ENCODE measurements at regions not wholly inside any gene's neighbourhood (a gene's known extent, or its start where the extent isn't known, plus 50 kb on each side); places are given as distances from the start of the nearest gene placed in this dataset.

- no peaks in the 10 kb centered on the region for H3K79me2 ChIP-seq (ENCODE audit: control insufficient read depth, low read length)
- no peak overlapping the region for H3K4me2 ChIP-seq (ENCODE audit: low read length)
- peaks cover 13% of the 10 kb centered on the region; the same call in 1 of the 2 replicates for H3K9me3 ChIP-seq (ENCODE audit: control insufficient read depth, insufficient read depth, low read length)
- H3K27ac ChIP-seq (ENCODE audit: low read depth, low read length): no peak overlapping the region
- no peaks in the 10 kb centered on the region for H4K20me1 ChIP-seq (ENCODE audit: control insufficient read depth, insufficient read depth, low read depth, low read length)
- peaks cover 6% of the 10 kb centered on the region; the same call in 1 of the 2 replicates for H3F3A ChIP-seq (ENCODE audit: control insufficient read depth, insufficient read depth)
- H3K27me3 ChIP-seq (ENCODE audit: control insufficient read depth, low read length): no peaks in the 10 kb centered on the region
- no peaks in the 10 kb centered on the region for H3K36me3 ChIP-seq (ENCODE audit: control insufficient read depth, low read length)
- no peaks in the 10 kb centered on the region for H3K9me2 ChIP-seq (replicated peaks; ENCODE audit: control insufficient read depth, low read length)
- TF ChIP-seq CTCF (IDR thresholded peaks at IDR 0.05; ENCODE audit: low read depth, low read length, poor library complexity, severe bottlenecking) (no peak), EZH2phosphoT487 (IDR thresholded peaks at IDR 0.05; ENCODE audit: borderline replicate concordance, low read length) (no peak)
- H3K4me3 ChIP-seq (ENCODE audit: low read length): no peak overlapping the region
- H3K4me1 ChIP-seq (ENCODE audit: control insufficient read depth, low read length): no peaks in the 10 kb centered on the region
Observed at GRCh38 chr13:30841154-30841553, 64.9 kb upstream of the MEDAG start.

GRCh38 chr13:30843548-30843947, 62.5 kb upstream of the MEDAG start:
- TF ChIP-seq EZH2phosphoT487 (IDR thresholded peaks at IDR 0.05; ENCODE audit: borderline replicate concordance, low read length) (no peak), CTCF (IDR thresholded peaks at IDR 0.05; ENCODE audit: low read depth, low read length, poor library complexity, severe bottlenecking) (no peak)
- no peaks in the 10 kb centered on the region for H4K20me1 ChIP-seq (ENCODE audit: control insufficient read depth, insufficient read depth, low read depth, low read length)
- H3K4me3 ChIP-seq (ENCODE audit: low read length): no peak overlapping the region
- no peak overlapping the region for H3K4me2 ChIP-seq (ENCODE audit: low read length)
- peaks cover 13% of the 10 kb centered on the region; the same call in 1 of the 2 replicates for H3K9me3 ChIP-seq (ENCODE audit: control insufficient read depth, insufficient read depth, low read length)
- no peaks in the 10 kb centered on the region for H3K4me1 ChIP-seq (ENCODE audit: control insufficient read depth, low read length)
- H3K9me2 ChIP-seq (replicated peaks; ENCODE audit: control insufficient read depth, low read length): no peaks in the 10 kb centered on the region
- H3K27me3 ChIP-seq (ENCODE audit: control insufficient read depth, low read length): no peaks in the 10 kb centered on the region
- no peaks in the 10 kb centered on the region for H3K79me2 ChIP-seq (ENCODE audit: control insufficient read depth, low read length)
- no peaks in the 10 kb centered on the region for H3K36me3 ChIP-seq (ENCODE audit: control insufficient read depth, low read length)
- no peak overlapping the region for H3K27ac ChIP-seq (ENCODE audit: low read depth, low read length)
- H3F3A ChIP-seq (ENCODE audit: control insufficient read depth, insufficient read depth): peaks cover 6% of the 10 kb centered on the region; the same call in 1 of the 2 replicates

GRCh38 chr13:30844548-30845296, 61.3 kb upstream of the MEDAG start:
- Histone ChIP-seq H3K4me2 (ENCODE audit: low read length) (no peak overlapping the region), H3F3A (ENCODE audit: control insufficient read depth, insufficient read depth) (peaks cover 6% of the 10 kb centered on the region; the same call in 1 of the 2 replicates), H3K4me1 (ENCODE audit: control insufficient read depth, low read length) (no peaks in the 10 kb centered on the region), H3K4me3 (ENCODE audit: low read length) (no peak overlapping the region), H3K9me2 (replicated peaks; ENCODE audit: control insufficient read depth, low read length) (no peaks in the 10 kb centered on the region), H3K79me2 (ENCODE audit: control insufficient read depth, low read length) (no peaks in the 10 kb centered on the region), H3K27me3 (ENCODE audit: control insufficient read depth, low read length) (no peaks in the 10 kb centered on the region), H4K20me1 (ENCODE audit: control insufficient read depth, insufficient read depth, low read depth, low read length) (no peaks in the 10 kb centered on the region), H3K36me3 (ENCODE audit: control insufficient read depth, low read length) (no peaks in the 10 kb centered on the region), H3K27ac (ENCODE audit: low read depth, low read length) (no peak overlapping the region), H3K9me3 (ENCODE audit: control insufficient read depth, insufficient read depth, low read length) (peaks cover 13% of the 10 kb centered on the region; the same call in 1 of the 2 replicates)
- TF ChIP-seq EZH2phosphoT487 (IDR thresholded peaks at IDR 0.05; ENCODE audit: borderline replicate concordance, low read length) (no peak), CTCF (IDR thresholded peaks at IDR 0.05; ENCODE audit: low read depth, low read length, poor library complexity, severe bottlenecking) (no peak)

Measured in DOHH2 (cell line).